Heart right ventricle (tissue), 16 donors: ENCODE measurements at regions not wholly inside any gene's neighbourhood (a gene's known extent, or its start where the extent isn't known, plus 50 kb on each side); places are given as distances from the start of the nearest gene placed in this dataset.

Experiments
- ATAC-seq, 8 donors: fragments of 200-7000 bp; cut with Tn5 transposase; one replicate each; pipeline ENCODE4 v1.9.1; 2020; ENCODE audit warnings: mild to moderate bottlenecking in 8 of 8, moderate library complexity in 8 of 8, moderate number of reproducible peaks in 1 of 8
- DNase-seq, 2 donors: peaks; one replicate each; pipeline ENCODE4 v3.0.0-alpha.2; 2020
- H3K27ac ChIP-seq, 10 donors: fragments of 200-600 bp; sonication (generic) in 2 of 10; one replicate each; pipeline versions ENCODE4 v1.5.0 to v1.8.0; 2020 to 2022; ENCODE audit warnings: mild to moderate bottlenecking in 3 of 10
- H3K27me3 ChIP-seq, 7 donors: fragments of 200-600 bp; one replicate each; pipeline ENCODE4 v1.8.0; 2021 to 2022; ENCODE audit warnings: mild to moderate bottlenecking in 2 of 7
- H3K36me3 ChIP-seq, 9 donors: fragments of 200-600 bp; sonication (generic) in 1 of 9; one replicate each; pipeline versions ENCODE4 v1.5.0 to v1.8.0; 2020 to 2022; ENCODE audit warnings: mild to moderate bottlenecking in 2 of 9
- H3K4me1 ChIP-seq, 9 donors: fragments of 200-600 bp; sonication (generic) in 1 of 9; one replicate each; pipeline versions ENCODE4 v1.5.0 to v1.8.0; 2020 to 2022; ENCODE audit warnings: mild to moderate bottlenecking in 4 of 9
- H3K4me3 ChIP-seq, 10 donors: fragments of 200-600 bp; sonication (generic) in 2 of 10; one replicate each; pipeline versions ENCODE4 v1.5.0 to v1.8.0; 2020 to 2022; ENCODE audit warnings: mild to moderate bottlenecking in 7 of 10, moderate library complexity in 2 of 10
- H3K9me3 ChIP-seq, 11 donors: fragments of 200-600 bp in 10 of 11; sonication (generic) in 2 of 11; one replicate each; pipeline versions ENCODE4 v1.5.0 to v1.8.0; 2013 to 2022; ENCODE audit warnings: mild to moderate bottlenecking in 2 of 11, control low read depth in 1 of 11, moderate library complexity in 1 of 11
- WGBS, 2 donors: extraction: QIAGEN DNeasy Blood & Tissue Kit; methylation state at CpG; one replicate each; pipeline ENCODE4 v1.1.7; 2013; ENCODE audit warnings: inconsistent platforms in 1 of 2; 5-methylcytosine and 5-hydroxymethylcytosine counted together
- intact Hi-C, 10 donors: fragments of 100-400 bp; cut with DNase I; formaldehyde crosslinking; loops; one replicate each; pipeline versions ENCODE4 v1.11.1 to v1.14.2; 2022
- TF ChIP-seq, protein P1 (sequence below), 9 donors: fragments of 200-600 bp; sonication (generic) in 2 of 9; IDR thresholded peaks; one replicate each; pipeline versions ENCODE4 v1.5.0 to v1.8.0; 2021 to 2022; ENCODE audit warnings: antibody characterized with exemption in 9 of 9, mild to moderate bottlenecking in 5 of 9, moderate library complexity in 1 of 9
- donor health status: Arrhythmogenic right ventricular cardiomyopathy.
- donor health status: ischemic (EF 13 %, LVEDD 7.1; RV severe dilation, severe dysfunction).
- donor health status: healthy with polysubstance abuse.
- donor health status: DM: no; HTN: yes; CAD: no.
- donor health status: DM: no; HTN: no; CAD: no.
- donor health status: ischemic (EF 25% LVEDD 6.9; RV normal size, moderate dysfunction).
- donor health status: ischemic (EF 25% LVEDD 5.7; RV mildly dilated, moderate dysfunction).
- donor health status: healthy.
- donor health status: DM: yes; HTN: yes; CAD: no.
- donor health status: Ischemic cardiomyopathy.
- donor health status: ischemic (EF 35%, LVEDD 5.7; RV mildly dilated, moderate dysfunction).
- donor health status: nonischemic (EF 11% LVEDD 7.7; RV severe dilation, severe dysfunction).
- donor health status: DM: yes; HTN: yes; CAD: no.
- donor health status: PGD.
- donor health status: ischemic (EF 29% LVEDD 5.4; RV normal size, mild dysfunction).
- donor health status: nonischemic (EF 23%, LVEDD 6.1; RV moderate dilation, normal function).

DNA sequence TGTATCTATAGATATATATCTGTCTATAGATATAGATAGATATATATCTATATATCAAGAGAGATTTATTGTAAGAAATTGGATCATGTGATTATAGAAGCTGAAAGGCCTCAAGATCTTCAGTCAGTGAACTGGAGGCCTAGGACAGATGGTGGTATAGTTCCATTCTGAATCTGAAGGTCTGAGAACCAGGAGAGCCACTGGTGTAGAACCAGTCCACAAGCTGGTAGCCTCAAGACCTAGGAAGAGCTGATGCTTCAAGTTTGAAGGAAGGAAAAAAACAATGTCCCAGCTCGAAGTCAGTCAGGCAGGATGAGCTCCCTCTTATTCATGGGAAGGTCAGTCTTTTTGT is 213.2 kb upstream of the JUN start:
- intact Hi-C loops, result no loop called here
- Histone ChIP-seq H3K4me3 (no peak overlapping the region), H3K27ac (no peak overlapping the region), H3K9me3 (no peaks in the 10 kb centered on the region), H3K27me3 (no peaks in the 10 kb centered on the region), H3K36me3 (no peaks in the 10 kb centered on the region), H3K4me1 (peaks cover 0 to 10% (median 0%) of the 10 kb centered on the region in 9 donors)
- TF ChIP-seq, protein P1, sequence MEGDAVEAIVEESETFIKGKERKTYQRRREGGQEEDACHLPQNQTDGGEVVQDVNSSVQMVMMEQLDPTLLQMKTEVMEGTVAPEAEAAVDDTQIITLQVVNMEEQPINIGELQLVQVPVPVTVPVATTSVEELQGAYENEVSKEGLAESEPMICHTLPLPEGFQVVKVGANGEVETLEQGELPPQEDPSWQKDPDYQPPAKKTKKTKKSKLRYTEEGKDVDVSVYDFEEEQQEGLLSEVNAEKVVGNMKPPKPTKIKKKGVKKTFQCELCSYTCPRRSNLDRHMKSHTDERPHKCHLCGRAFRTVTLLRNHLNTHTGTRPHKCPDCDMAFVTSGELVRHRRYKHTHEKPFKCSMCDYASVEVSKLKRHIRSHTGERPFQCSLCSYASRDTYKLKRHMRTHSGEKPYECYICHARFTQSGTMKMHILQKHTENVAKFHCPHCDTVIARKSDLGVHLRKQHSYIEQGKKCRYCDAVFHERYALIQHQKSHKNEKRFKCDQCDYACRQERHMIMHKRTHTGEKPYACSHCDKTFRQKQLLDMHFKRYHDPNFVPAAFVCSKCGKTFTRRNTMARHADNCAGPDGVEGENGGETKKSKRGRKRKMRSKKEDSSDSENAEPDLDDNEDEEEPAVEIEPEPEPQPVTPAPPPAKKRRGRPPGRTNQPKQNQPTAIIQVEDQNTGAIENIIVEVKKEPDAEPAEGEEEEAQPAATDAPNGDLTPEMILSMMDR (IDR thresholded peaks at IDR 0.05), result no peak
- no peak for DNase-seq
- ATAC-seq, result peak in 1 of 8 donors; percentile 14
- 91 to 92% methylated on average over 1 of the region's 1 CpG for WGBS, 2 donors

- Histone ChIP-seq H3K9me3 (no peaks in the 10 kb centered on the region), H3K27ac (no peak overlapping the region), H3K4me1 (peaks cover 0 to 10% (median 0%) of the 10 kb centered on the region in 9 donors), H3K36me3 (no peaks in the 10 kb centered on the region), H3K27me3 (no peaks in the 10 kb centered on the region), H3K4me3 (no peak overlapping the region)
- no peak for DNase-seq
- intact Hi-C loops, result no loop called here
- WGBS, 2 donors, result 96 to 100% methylated on average over 1 of the region's 1 CpG
- ATAC-seq, result no peak
- TF ChIP-seq, protein P1 (IDR thresholded peaks at IDR 0.05), result no peak
Measured at GRCh38 chr1:58997637-58998036, 213.8 kb upstream of the JUN start.

DNA sequence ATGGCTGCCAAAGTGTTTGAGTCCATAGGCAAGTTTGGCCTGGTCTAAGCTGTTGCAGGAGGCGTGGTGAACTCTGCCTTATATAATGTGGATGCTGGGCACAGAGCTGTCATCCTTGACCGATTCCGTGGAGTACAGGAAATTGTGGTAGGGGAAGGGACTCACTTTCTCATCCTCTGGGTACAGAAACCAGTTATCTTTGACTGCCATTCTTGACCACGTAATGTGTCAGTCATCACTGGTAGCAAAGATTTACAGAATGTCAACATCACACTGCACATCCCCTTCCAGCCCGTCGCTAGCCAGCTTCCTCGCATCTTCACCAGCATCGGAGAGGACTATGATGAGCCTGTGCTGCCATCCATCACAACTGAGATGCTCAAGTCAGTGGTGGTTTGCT is 215.8 kb upstream of the JUN start:
- 88 to 92% methylated on average over 8 of the region's 8 CpGs for WGBS, 2 donors
- no peaks in the 10 kb centered on the region for H3K9me3 ChIP-seq
- H3K27ac ChIP-seq, result no peak overlapping the region
- TF ChIP-seq, protein P1 (IDR thresholded peaks at IDR 0.05), result no peak
- DNase-seq (no peak), ATAC-seq (no peak)
- H3K36me3 ChIP-seq, result no peaks in the 10 kb centered on the region
- H3K4me3 ChIP-seq, result no peak overlapping the region
- H3K27me3 ChIP-seq, result no peaks in the 10 kb centered on the region
- intact Hi-C loops, result no loop called here
- peaks cover 0 to 10% (median 0%) of the 10 kb centered on the region in 9 donors for H3K4me1 ChIP-seq

DNA sequence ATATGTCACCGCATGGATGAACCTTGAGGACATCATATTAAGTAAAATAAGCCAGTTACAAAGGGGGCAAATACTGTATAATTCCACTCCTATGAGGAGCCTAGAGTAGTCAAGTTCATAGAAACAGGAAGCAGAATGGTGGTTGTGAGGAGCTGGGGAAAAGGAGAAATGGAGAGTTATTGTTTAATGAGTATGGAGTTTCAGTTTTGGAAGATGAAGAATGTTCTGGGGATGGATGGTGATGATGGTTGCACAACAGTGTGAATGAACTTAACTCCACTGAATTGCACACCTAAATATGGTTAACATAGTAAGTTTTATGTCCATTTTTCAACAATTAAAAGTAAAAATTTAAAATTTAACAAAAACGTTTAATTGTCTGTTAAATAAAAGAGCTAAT is 220.9 kb upstream of the JUN start:
- DNase-seq, result no peak
- Histone ChIP-seq H3K4me3 (no peak overlapping the region), H3K36me3 (no peaks in the 10 kb centered on the region), H3K4me1 (peaks cover 0 to 35% (median 13%) of the 10 kb centered on the region in 9 donors), H3K9me3 (no peaks in the 10 kb centered on the region), H3K27ac (no peak overlapping the region), H3K27me3 (no peaks in the 10 kb centered on the region)
- intact Hi-C loops, result no loop called here
- WGBS, 2 donors, result 91 to 96% methylated on average over 2 of the region's 2 CpGs
- no peak for ATAC-seq
- TF ChIP-seq, protein P1 (IDR thresholded peaks at IDR 0.05), result no peak
